Hepatocyte (in vitro differentiated cells): ENCODE measurements at regions not wholly inside any gene's neighbourhood (a gene's known extent, or its start where the extent isn't known, plus 50 kb on each side); places are given as distances from the start of the nearest gene placed in this dataset.

ENCODE experiments used
- DNase-seq: peaks from one replicate; pipeline ENCODE4 v3.0.0-alpha.2; 2016; ENCODE audit warnings: low spot score
- H2AFZ ChIP-seq: fragments of 200-600 bp; sonication (generic); 2 replicates; pipeline ENCODE4 v1.6.0; 2016; ENCODE audit warnings: antibody characterized with exemption, mild to moderate bottlenecking
- H3K27ac ChIP-seq: fragments of 200-600 bp; sonication (generic); 2 replicates; pipeline ENCODE4 v1.5.1; 2016; ENCODE audit warnings: mild to moderate bottlenecking
- H3K27me3 ChIP-seq: fragments of 200-600 bp; sonication (generic); 2 replicates; pipeline ENCODE4 v1.6.1; 2016
- H3K36me3 ChIP-seq: fragments of 200-600 bp; sonication (generic); replicated peaks from 2 replicates; pipeline ENCODE4 v1.5.1; 2016; ENCODE audit warnings: low read depth; ENCODE audit not compliant: insufficient read depth
- H3K4me1 ChIP-seq: fragments of 200-600 bp; sonication (generic); 2 replicates; pipeline ENCODE4 v1.5.1; 2016; ENCODE audit warnings: mild to moderate bottlenecking, moderate library complexity; ENCODE audit not compliant: insufficient read depth
- H3K4me2 ChIP-seq: fragments of 200-600 bp; sonication (generic); 2 replicates; pipeline ENCODE4 v1.6.0; 2016
- H3K4me3 ChIP-seq: fragments of 200-600 bp; sonication (generic); 2 replicates; pipeline ENCODE4 v1.5.1; 2016; ENCODE audit warnings: mild to moderate bottlenecking
- H3K79me2 ChIP-seq: fragments of 200-600 bp; sonication (generic); 2 replicates; pipeline ENCODE4 v1.6.0; 2017; ENCODE audit warnings: mild to moderate bottlenecking
- H3K9me2 ChIP-seq: fragments of 200-600 bp; sonication (generic); replicated peaks from 2 replicates; pipeline ENCODE4 v1.6.0; 2017; ENCODE audit warnings: mild to moderate bottlenecking; ENCODE audit not compliant: insufficient read depth
- H3K9me3 ChIP-seq: fragments of 200-600 bp; sonication (generic); 2 replicates; pipeline ENCODE4 v1.5.1; 2016; ENCODE audit warnings: low read depth, mild to moderate bottlenecking
- H4K20me1 ChIP-seq: fragments of 200-600 bp; sonication (generic); 2 replicates; pipeline ENCODE4 v1.6.0; 2016; ENCODE audit warnings: mild to moderate bottlenecking; ENCODE audit not compliant: insufficient read depth, poor library complexity, severe bottlenecking
- CTCF ChIP-seq: fragments of 200-600 bp; sonication (generic); IDR thresholded peaks from 2 replicates; pipeline ENCODE4 v1.5.1; 2016; ENCODE audit warnings: antibody characterized with exemption, mild to moderate bottlenecking; ENCODE audit not compliant: poor library complexity
- EZH2 ChIP-seq: fragments of 200-600 bp; sonication (generic); IDR thresholded peaks from 2 replicates; pipeline ENCODE4 v1.6.1; 2016; ENCODE audit warnings: antibody characterized with exemption, mild to moderate bottlenecking, borderline replicate concordance
- EZH2phosphoT487 ChIP-seq: fragments of 200-600 bp; sonication (generic); IDR thresholded peaks from one replicate; pipeline ENCODE4 v1.6.1; 2018; ENCODE audit warnings: antibody characterized with exemption, mild to moderate bottlenecking, low read depth, moderate library complexity; ENCODE audit not compliant: unreplicated experiment, severe bottlenecking
- WGBS: methylation state at CpG from one replicate; pipeline ENCODE4 v1.1.6; 2016; ENCODE audit warnings: low lambda C conversion rate; ENCODE audit errors: missing lambda C conversion rate; 5-methylcytosine and 5-hydroxymethylcytosine counted together

GRCh38 chr5:68538814-68539420 lies 323.4 kb downstream of the PIK3R1 start:
- H4K20me1 ChIP-seq, result no peaks in the 10 kb centered on the region
- 94% methylated on average over 6 of the region's 6 CpGs for WGBS
- H3K4me1 ChIP-seq, result peaks cover 29% of the 10 kb centered on the region
- no peaks in the 10 kb centered on the region for H3K9me3 ChIP-seq
- no peaks in the 10 kb centered on the region for H3K36me3 ChIP-seq
- H3K4me3 ChIP-seq, result no peak overlapping the region
- no peak overlapping the region for H3K4me2 ChIP-seq
- no peak for DNase-seq
- H2AFZ ChIP-seq, result no peak overlapping the region
- H3K9me2 ChIP-seq, result no peaks in the 10 kb centered on the region
- H3K27me3 ChIP-seq, result no peaks in the 10 kb centered on the region
- H3K79me2 ChIP-seq, result no peaks in the 10 kb centered on the region
- H3K27ac ChIP-seq, result no peak overlapping the region
- no peak for TF ChIP-seq EZH2phosphoT487
- no peak for TF ChIP-seq CTCF
- TF ChIP-seq EZH2, result no peak

- WGBS, result 92% methylated on average over 9 of the region's 9 CpGs
- TF ChIP-seq EZH2 (no peak), CTCF (no peak), EZH2phosphoT487 (no peak)
- H3K79me2 ChIP-seq, result no peaks in the 10 kb centered on the region
- no peak overlapping the region for H2AFZ ChIP-seq
- H3K27me3 ChIP-seq, result no peaks in the 10 kb centered on the region
- H3K9me3 ChIP-seq, result no peaks in the 10 kb centered on the region
- H3K36me3 ChIP-seq, result no peaks in the 10 kb centered on the region
- H3K27ac ChIP-seq, result no peak overlapping the region
- no peaks in the 10 kb centered on the region for H4K20me1 ChIP-seq
- H3K4me2 ChIP-seq, result no peak overlapping the region
- no peaks in the 10 kb centered on the region for H3K9me2 ChIP-seq
- H3K4me3 ChIP-seq, result no peak overlapping the region
- H3K4me1 ChIP-seq, result peaks cover 20% of the 10 kb centered on the region
- no peak for DNase-seq
Measured at GRCh38 chr5:68540798-68541590, 325.4 kb downstream of the PIK3R1 start.

GRCh38 chr5:68542207-68542606 lies 326.7 kb downstream of the PIK3R1 start:
- H3K9me3 ChIP-seq, result no peaks in the 10 kb centered on the region
- peaks cover 20% of the 10 kb centered on the region for H3K4me1 ChIP-seq
- DNase-seq, result no peak
- no peaks in the 10 kb centered on the region for H3K36me3 ChIP-seq
- H3K4me2 ChIP-seq, result no peak overlapping the region
- 45% methylated on average over 1 of the region's 1 CpG for WGBS
- no peak overlapping the region for H3K27ac ChIP-seq
- H3K27me3 ChIP-seq, result no peaks in the 10 kb centered on the region
- H2AFZ ChIP-seq, result no peak overlapping the region
- H3K9me2 ChIP-seq, result no peaks in the 10 kb centered on the region
- H4K20me1 ChIP-seq, result no peaks in the 10 kb centered on the region
- no peak overlapping the region for H3K4me3 ChIP-seq
- TF ChIP-seq EZH2phosphoT487, result no peak
- TF ChIP-seq EZH2, result no peak
- no peak for TF ChIP-seq CTCF
- H3K79me2 ChIP-seq, result no peaks in the 10 kb centered on the region
